Esophagus squamous epithelium (tissue), 5 donors: ENCODE measurements at regions not wholly inside any gene's neighbourhood (a gene's known extent, or its start where the extent isn't known, plus 50 kb on each side); places are given as distances from the start of the nearest gene placed in this dataset.

Experiments
- DNase-seq: peaks from one replicate; lab custom pipeline; 2025; lab: John Stamatoyannopoulos, UW
- H3K27ac ChIP-seq, 4 donors: fragments of 200-600 bp; sonication (generic); one replicate each; pipeline ENCODE4 v1.5.1; 2016 to 2019; ENCODE audit warnings: mild to moderate bottlenecking in 1 of 4
- H3K27me3 ChIP-seq, 4 donors: fragments of 200-600 bp; sonication (generic); 1 replicate in 3 of 4; 2 replicates in 1 of 4; pipeline versions ENCODE4 v1.5.1 to v1.6.0; 2017 to 2021; ENCODE audit warnings: antibody characterized with exemption in 1 of 4
- H3K36me3 ChIP-seq, 3 donors: fragments of 200-600 bp; sonication (generic); one replicate each; pipeline ENCODE4 v1.5.1; 2016 to 2019
- H3K4me1 ChIP-seq, 3 donors: fragments of 200-600 bp; sonication (generic); one replicate each; pipeline ENCODE4 v1.5.1; 2017 to 2019
- H3K4me3 ChIP-seq, 4 donors: fragments of 200-600 bp; sonication (generic); 1 replicate in 3 of 4; 2 replicates in 1 of 4; pipeline ENCODE4 v1.5.1; 2016 to 2019; ENCODE audit warnings: mild to moderate bottlenecking in 2 of 4, moderate library complexity in 1 of 4
- H3K9me3 ChIP-seq, 3 donors: fragments of 200-600 bp; sonication (generic); one replicate each; pipeline ENCODE4 v1.5.1; 2016 to 2019
- CTCF ChIP-seq, 6 experiments: fragments of 450-650 bp in 4 of 6; fragments of 200-600 bp in 2 of 6; sonication (generic) in 2 of 6; IDR thresholded peaks; one replicate each; pipeline ENCODE4 v1.5.1; 2016 to 2019; ENCODE audit warnings: antibody characterized with exemption in 6 of 6, mild to moderate bottlenecking in 4 of 6, moderate library complexity in 4 of 6
- POLR2A ChIP-seq, 4 donors: fragments of 450-650 bp; IDR thresholded peaks; one replicate each; pipeline ENCODE4 v1.6.1; 2017; ENCODE audit warnings: antibody characterized with exemption in 4 of 4, mild to moderate bottlenecking in 4 of 4, moderate library complexity in 3 of 4
- WGBS, 2 donors: methylation state at CpG; one replicate each; pipeline ENCODE4 v1.1.5; 2018; 5-methylcytosine and 5-hydroxymethylcytosine counted together
- intact Hi-C: fragments of 100-400 bp; cut with DNase I; formaldehyde crosslinking; loops from one replicate; pipeline ENCODE4 v1.15.0; 2022
- donor health status: DM: yes; HTN: yes; CAD: no.

- DNase-seq = no peak
- H3K4me1 ChIP-seq = no peaks in the 10 kb centered on the region
- H3K27me3 ChIP-seq = no peaks in the 10 kb centered on the region
- TF ChIP-seq POLR2A (IDR thresholded peaks at IDR 0.05) (no peak), CTCF (IDR thresholded peaks at IDR 0.05) (no peak)
- no peaks in the 10 kb centered on the region for H3K9me3 ChIP-seq
- H3K27ac ChIP-seq = no peak overlapping the region
- intact Hi-C loops = no loop called here
- H3K36me3 ChIP-seq = no peaks in the 10 kb centered on the region
- no peak overlapping the region for H3K4me3 ChIP-seq
These were observed 120.0 kb upstream of the GRIA3 start for GRCh38 chrX:123064053-123064452.

- Histone ChIP-seq H3K4me3 (no peak overlapping the region), H3K36me3 (no peaks in the 10 kb centered on the region), H3K4me1 (no peaks in the 10 kb centered on the region), H3K27me3 (no peaks in the 10 kb centered on the region), H3K9me3 (no peaks in the 10 kb centered on the region), H3K27ac (no peak overlapping the region)
- 57 to 64% methylated on average over 2 to 3 of the region's 3 CpGs for WGBS, 2 donors
- TF ChIP-seq POLR2A (IDR thresholded peaks at IDR 0.05) (no peak), CTCF (IDR thresholded peaks at IDR 0.05) (no peak)
- DNase-seq = no peak
- intact Hi-C loops = no loop called here
These were observed 111.2 kb upstream of the GRIA3 start for GRCh38 chrX:123072686-123073385.

GRCh38 chrX:123075947-123076561 is 108.0 kb upstream of the GRIA3 start:
- no peaks in the 10 kb centered on the region for H3K36me3 ChIP-seq
- no peaks in the 10 kb centered on the region for H3K4me1 ChIP-seq
- no peak overlapping the region for H3K4me3 ChIP-seq
- no peaks in the 10 kb centered on the region for H3K27me3 ChIP-seq
- WGBS, 2 donors = 51 to 66% methylated on average over 4 of the region's 4 CpGs
- TF ChIP-seq POLR2A (IDR thresholded peaks at IDR 0.05) = no peak
- no peak for TF ChIP-seq CTCF (IDR thresholded peaks at IDR 0.05)
- DNase-seq = no peak
- H3K27ac ChIP-seq = no peak overlapping the region
- H3K9me3 ChIP-seq = no peaks in the 10 kb centered on the region
- intact Hi-C loops = no loop called here

GRCh38 chrX:123077631-123078030 is 106.4 kb upstream of the GRIA3 start:
- no peak overlapping the region for H3K27ac ChIP-seq
- TF ChIP-seq POLR2A (IDR thresholded peaks at IDR 0.05) = no peak
- TF ChIP-seq CTCF (IDR thresholded peaks at IDR 0.05) = no peak
- intact Hi-C loops = no loop called here
- H3K4me3 ChIP-seq = no peak overlapping the region
- H3K27me3 ChIP-seq = no peaks in the 10 kb centered on the region
- H3K9me3 ChIP-seq = no peaks in the 10 kb centered on the region
- DNase-seq = no peak
- H3K4me1 ChIP-seq = no peaks in the 10 kb centered on the region
- no peaks in the 10 kb centered on the region for H3K36me3 ChIP-seq

- no peak overlapping the region for H3K27ac ChIP-seq
- no peak overlapping the region for H3K4me3 ChIP-seq
- H3K4me1 ChIP-seq = no peaks in the 10 kb centered on the region
- TF ChIP-seq POLR2A (IDR thresholded peaks at IDR 0.05) = no peak
- no peak for TF ChIP-seq CTCF (IDR thresholded peaks at IDR 0.05)
- no peak for DNase-seq
- H3K27me3 ChIP-seq = no peaks in the 10 kb centered on the region
- H3K9me3 ChIP-seq = no peaks in the 10 kb centered on the region
- intact Hi-C loops = no loop called here
- H3K36me3 ChIP-seq = no peaks in the 10 kb centered on the region
- WGBS, 2 donors = 75 to 82% methylated on average over 4 of the region's 4 CpGs
These were observed 104.0 kb upstream of the GRIA3 start for GRCh38 chrX:123080065-123080464.
